Cardiac fibroblast (primary cell): ENCODE measurements at regions not wholly inside any gene's neighbourhood (a gene's known extent, or its start where the extent isn't known, plus 50 kb on each side); places are given as distances from the start of the nearest gene placed in this dataset.

Experiments
- DNase-seq, 2 donors: peaks; one replicate each; pipeline versions ENCODE4 v3.0.0 to v3.0.0-alpha.2; 2010; ENCODE audit warnings: low read depth in 2 of 2
- H3K4me3 ChIP-seq, 2 donors: replicated peaks in 1 of 2; 1 replicate in 1 of 2; 2 replicates in 1 of 2; pipeline ENCODE4 v1.5.1; 2011; ENCODE audit warnings: low read depth in 2 of 2, low read length in 2 of 2, mild to moderate bottlenecking in 2 of 2, moderate library complexity in 1 of 2
- CTCF ChIP-seq: IDR thresholded peaks from one replicate; pipeline ENCODE4 v1.5.1; 2011; ENCODE audit warnings: low read depth, mild to moderate bottlenecking, low read length, inconsistent platforms

- TF ChIP-seq CTCF: no peak
- H3K4me3 ChIP-seq: no peak overlapping the region
- DNase-seq: peak; percentile 10 to 34
These were observed 1712.8 kb upstream of the TMEFF2 start for GRCh38 chr2:193907561-193907960.

GRCh38 chr2:193900292-193900691, 1705.6 kb upstream of the TMEFF2 start:
- no peak for DNase-seq

GRCh38 chr2:193895226-193895625, 1700.5 kb upstream of the TMEFF2 start:
- no peak for TF ChIP-seq CTCF
- peak in 1 of 2 donors; percentile 15 for DNase-seq
- no peak overlapping the region for H3K4me3 ChIP-seq

More at GRCh38 chr2:193900292-193900691, 1705.6 kb upstream of the TMEFF2 start:
- TF ChIP-seq CTCF: no peak
- no peak overlapping the region for H3K4me3 ChIP-seq

- H3K4me3 ChIP-seq: no peak overlapping the region
- DNase-seq: no peak
- no peak for TF ChIP-seq CTCF
These were observed 1699.3 kb upstream of the TMEFF2 start for GRCh38 chr2:193894081-193894480.

- H3K4me3 ChIP-seq: no peak overlapping the region
- DNase-seq: no peak
- TF ChIP-seq CTCF: no peak
These were observed 1696.3 kb upstream of the TMEFF2 start for GRCh38 chr2:193891023-193891422.

- H3K4me3 ChIP-seq: no peak overlapping the region
- TF ChIP-seq CTCF: no peak
- no peak for DNase-seq
These were observed 1690.7 kb upstream of the TMEFF2 start for GRCh38 chr2:193885419-193885818.

GRCh38 chr2:193883820-193884219, 1689.1 kb upstream of the TMEFF2 start:
- H3K4me3 ChIP-seq: no peak overlapping the region
- no peak for DNase-seq
- no peak for TF ChIP-seq CTCF
